ENCODE measurements at regions not wholly inside any gene's neighbourhood (a gene's known extent, or its start where the extent isn't known, plus 50 kb on each side); places are given as distances from the start of the nearest gene placed in this dataset.
A peak's percentile ranks its signal among the peaks of the same experiment; 100 is the strongest.
"Not testable (repeated sequence)": the region's sequence is repeated elsewhere in the genome, so short reads cannot be mapped to it uniquely, and the experiment has no call there.

DNA sequence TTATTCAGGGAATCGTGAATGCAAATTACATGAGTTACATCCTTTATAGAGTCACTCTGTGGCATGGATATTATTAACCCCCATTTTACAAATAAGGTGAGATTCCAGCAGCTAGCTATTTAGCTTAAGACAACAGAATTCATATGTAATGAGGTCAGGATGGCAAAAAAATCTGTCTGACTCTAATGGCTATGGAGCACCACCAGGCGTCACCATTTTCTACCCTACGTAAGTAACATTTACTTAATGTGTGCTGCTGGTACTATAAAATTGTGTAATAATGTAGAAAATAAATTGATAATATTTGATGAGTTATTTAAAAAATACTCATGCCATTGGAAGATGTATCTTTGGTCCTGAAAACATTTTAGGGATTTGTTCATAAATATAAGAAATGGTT is 2040.1 kb upstream of the LRRTM1 start:
- no peak for DNase-seq

DNA sequence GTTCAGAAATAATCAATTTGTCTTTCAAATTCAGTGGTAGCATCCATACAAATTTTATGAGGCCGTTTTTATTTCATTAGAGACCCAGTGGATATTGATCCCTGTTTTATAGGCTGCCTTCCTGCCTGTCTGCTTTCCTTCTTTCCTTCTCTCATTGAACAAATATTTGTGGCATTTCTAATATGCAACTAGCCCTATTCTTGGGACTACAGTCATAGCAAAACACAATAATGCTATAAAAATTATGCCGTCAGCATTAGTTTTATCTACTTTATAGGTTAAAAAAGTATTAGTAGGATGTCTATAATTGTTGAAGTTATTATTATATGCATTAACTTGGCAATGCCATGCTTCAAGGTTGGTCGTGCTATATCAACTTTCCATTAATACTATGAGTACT is 2037.8 kb upstream of the LRRTM1 start:
- no peak for DNase-seq

DNA sequence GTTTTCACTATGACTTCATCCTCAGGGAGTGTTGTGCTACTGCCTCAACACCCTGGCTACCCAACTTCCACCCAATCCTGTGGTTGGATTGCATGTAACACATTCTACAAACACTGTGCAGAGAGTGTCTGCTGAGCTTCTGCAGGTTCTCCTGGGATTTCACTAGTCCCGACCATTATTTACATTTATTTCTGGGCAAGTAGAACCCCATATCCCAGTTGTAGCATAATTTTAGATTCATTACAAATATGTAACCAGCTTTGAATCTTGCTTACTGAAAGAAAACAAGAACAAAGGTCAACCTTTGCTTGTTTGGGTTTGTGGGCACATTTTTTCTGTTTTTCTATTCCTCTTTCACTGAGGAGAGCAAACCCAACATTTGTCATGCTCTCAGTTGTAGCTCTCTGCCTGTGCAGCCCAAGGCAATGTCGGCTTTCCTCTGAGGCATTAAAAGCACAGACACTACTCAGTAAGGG is 2036.1 kb upstream of the LRRTM1 start:
- no peak for DNase-seq

DNA sequence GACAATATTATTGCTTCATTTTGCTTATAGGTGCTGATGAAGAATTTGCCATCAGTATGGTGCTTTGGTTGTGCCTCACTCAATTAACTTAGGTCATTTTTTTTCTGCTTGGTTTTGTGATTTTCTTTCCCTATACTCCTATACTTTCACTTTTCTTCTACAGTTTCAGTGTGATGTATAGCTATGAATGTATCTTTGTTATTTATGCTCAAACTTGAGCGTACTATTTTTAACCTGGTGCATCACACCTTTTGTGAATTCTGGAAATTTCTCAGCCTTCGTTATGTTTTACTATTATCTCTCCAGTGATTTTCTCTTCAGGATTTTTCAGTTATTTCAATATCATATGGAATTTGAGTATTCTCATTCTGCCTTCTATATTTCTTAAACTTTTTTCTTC is 2035.3 kb upstream of the LRRTM1 start:
- no peak for DNase-seq

DNA sequence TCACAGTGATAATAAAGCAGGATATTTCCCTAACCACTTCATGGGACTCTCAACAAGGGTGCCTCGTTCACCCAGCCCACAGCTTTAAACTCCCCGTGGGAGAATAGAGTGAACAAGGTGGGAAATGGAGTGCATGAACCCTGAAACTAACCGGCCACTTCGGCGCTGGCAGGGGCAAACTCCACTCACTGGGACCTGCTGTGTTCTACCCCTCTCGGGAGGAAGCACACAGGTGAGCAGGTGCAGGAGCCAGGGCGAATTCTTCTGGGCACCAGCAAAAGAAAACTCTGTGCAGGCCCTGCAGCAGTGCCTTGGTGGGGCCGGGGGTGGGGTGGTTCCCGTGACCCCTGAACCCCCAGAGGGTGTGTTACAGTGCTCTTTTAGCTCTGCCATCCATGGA is 2029.1 kb upstream of the LRRTM1 start:
- no peak for DNase-seq

DNA sequence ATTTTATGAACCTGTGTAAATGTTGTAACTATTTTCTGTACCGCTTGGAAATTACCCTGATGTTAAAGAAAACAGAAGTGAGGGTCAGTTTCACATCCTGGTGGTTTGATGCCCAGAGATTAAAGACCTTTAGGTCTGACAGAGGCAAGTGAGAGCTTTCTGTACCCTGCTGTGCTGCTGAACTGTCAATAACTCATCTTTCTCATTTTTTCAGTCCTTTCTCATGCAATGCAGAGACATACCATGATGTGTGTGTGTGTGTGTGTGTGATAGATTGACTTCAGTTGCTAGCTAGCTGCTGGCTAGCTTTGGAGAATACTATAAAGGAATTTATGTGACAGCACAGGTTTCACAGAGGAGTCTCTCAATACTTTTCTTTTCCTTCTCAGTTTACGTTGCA is 2025.6 kb upstream of the LRRTM1 start:
- DNase-seq: no peak

DNA sequence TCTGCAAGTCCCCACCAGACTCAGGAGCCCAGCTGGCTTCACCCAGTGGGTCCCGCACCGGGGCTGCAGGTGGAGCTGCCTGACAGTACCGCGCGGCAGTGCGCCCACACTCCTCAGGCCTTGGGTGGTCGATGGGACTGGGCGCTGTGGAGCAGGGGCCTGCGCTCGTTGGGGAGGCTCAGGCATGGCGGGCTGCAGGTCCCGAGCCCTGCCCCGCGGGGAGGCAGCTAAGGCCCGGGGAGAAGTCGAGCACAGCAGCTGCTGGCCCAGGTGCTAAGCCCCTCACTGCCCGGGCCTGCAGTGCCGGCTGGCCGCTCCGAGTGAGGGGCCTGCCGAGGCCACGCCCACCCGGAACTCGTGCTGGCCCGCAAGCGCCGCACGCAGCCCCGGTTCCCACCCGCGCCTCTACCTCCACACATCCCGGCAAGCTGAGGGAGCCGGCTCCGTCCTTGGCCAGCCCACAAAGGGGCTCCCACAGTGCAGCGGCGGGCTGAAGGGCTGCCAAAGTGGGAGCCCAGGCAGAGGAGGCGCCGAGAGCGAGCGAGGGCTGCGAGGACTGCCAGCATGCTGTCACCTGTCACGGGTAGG is 2021.7 kb upstream of the LRRTM1 start:
- DNase-seq: not testable (repeated sequence)

DNA sequence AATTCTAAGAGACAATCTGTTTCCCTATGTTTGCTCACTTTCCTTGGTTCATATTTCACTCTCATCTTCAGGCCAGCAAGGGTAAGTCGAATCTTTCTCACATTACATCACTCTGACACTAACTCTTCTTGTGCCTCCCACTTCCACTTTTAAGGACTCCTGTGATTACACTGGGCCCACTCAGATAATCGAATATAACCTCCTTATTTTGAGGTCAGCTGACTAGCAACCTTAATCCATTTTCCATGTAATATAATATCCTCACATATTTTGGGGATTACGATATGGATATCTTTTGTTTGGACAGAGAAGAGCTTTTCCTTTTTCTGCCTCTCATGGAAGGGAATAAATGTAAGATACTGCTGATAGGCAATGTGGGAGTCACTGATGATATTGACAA is 2015.7 kb upstream of the LRRTM1 start:
- DNase-seq: no peak

DNA sequence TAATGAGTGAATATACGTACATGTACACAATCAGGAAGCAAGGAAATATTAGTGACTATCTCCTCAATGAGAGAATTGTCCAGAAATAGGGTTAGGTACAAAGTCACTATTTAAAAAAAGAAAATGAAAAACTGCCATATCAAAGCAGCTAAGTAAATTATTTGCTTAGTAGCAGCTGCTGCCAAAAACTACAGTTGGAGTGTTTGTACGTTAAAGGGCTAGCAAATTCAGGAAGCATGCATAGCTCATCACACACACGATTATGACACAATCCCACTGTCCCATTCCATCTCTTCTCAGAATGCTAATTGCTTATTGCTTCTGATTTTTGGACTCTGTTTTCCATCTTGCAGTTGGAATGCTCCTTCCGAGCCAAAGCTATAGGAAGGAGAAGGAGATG is 2012.5 kb upstream of the LRRTM1 start:
- peak; percentile 72 for DNase-seq

DNA sequence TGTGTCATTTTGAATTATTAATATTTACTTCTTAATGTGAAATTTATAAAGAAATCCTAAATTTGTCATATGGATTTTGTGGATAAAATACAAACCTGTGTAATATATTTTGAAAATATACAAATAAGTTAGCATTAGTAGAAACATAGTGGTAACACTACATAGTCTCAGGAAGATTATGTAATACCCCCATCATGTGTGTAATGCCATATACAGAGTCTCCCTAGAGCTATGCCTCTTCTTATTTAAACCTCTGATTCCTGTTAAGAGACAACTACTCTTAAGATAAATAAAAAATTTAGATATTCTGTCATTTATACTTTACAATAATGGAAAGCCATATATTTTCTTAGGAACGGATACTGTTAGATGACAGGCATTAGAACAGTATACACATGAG is 2012.0 kb upstream of the LRRTM1 start:
- DNase-seq: no peak

DNA sequence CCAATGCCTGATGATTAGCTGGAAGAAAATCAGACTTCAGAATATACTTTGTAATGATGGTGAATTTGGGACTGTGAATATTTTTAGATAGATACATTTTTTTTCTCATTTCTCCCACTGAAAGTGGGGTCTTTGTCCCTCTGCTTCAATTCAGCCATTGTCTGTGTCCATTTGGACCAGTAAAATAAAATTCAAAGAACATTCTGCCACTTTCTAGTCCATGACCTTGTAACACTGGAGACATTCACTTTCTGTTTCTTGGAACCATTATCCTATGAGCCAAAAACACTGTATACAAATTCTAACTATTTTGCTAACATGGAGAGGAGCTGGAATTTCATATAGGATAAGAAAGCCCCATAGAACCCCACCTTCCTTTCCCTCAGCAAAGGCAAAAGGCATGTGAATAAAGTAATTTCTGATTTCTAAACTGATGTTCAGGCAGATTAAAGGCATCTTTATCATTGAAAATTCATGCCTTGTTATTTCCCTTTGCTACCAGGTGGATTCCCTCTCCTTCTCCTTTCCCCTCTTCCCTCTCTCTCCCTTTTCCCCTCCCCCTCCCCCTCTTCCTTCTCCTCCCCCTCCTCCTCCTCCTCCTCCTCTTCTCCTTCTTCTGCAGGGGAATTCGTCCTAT is 2010.4 kb upstream of the LRRTM1 start:
- DNase-seq: no peak

DNA sequence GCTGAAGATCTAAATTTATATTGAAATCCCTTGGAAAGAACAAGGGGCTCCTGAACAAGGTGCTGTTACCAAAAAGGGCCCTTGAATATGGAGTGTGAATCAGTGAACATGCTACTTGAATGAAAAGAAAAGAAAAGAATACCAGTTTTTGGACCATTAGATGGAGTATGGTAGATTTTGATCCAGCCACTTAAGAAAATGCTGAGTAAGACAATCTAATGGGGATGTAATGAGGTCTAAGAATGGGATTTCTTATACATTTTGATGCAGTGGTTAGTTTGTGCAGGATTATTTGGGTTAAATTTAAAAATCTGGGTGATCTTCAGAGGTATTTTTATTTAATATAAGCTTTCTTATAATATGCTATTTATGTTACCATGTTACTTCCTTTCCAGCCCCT is 2003.0 kb upstream of the LRRTM1 start:
- no peak for DNase-seq

DNA sequence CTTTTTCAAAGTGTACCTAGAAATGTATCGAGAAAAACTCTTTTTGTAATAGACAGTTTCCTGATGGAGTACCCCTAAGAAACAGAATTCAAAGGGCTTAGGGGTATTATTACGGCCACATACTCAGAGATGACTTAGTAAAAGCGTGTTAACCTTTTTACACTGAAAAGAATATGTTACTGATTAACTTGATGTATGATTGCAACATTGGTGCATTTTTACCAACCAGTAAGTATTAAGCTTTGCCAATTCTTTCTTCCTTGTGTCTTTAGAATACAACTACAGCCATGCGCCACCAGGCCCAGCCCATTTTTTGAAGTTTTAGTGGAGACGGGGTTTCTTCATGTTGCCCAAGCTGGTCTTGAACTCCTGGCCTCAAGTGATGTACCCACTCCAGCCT is 1997.0 kb upstream of the LRRTM1 start:
- DNase-seq: no peak

DNA sequence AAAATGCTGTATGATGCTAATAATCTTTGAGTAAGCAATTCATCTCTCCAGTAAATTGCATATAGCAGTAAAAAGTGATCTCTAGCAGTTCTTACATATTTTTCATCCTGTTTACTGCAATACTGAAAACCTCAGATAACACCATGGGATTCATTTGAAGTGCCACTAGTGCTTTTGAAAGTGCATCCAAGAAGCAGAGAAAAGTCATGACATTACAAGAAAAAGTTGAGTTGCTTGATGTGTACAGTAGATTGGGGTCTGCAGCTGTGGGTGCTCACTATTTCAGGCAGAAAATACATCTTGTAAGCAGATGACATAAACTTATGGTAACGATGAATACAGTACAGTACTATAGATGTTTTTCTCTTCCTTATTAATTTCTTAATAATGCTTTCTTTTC is 1984.9 kb upstream of the LRRTM1 start:
- no peak for DNase-seq

DNA sequence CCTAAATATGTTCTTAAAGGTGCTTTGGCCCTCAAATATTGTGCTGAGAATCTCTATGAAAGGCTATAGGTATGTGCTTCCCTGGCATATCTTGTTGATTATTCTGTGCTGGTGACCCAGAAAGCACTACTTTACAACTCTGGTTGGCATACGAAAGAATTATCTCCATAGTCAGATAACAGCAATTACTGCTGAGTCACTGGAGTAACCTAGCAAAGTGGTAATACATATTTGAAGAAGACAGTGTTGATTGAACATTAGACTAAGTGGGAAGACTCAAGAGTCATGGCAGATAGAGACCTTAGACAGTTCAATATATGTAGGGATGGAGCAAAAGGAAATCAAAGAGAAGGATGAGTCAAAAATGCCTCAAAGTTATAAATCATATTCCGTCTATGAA is 1978.5 kb upstream of the LRRTM1 start:
- DNase-seq: no peak

DNA sequence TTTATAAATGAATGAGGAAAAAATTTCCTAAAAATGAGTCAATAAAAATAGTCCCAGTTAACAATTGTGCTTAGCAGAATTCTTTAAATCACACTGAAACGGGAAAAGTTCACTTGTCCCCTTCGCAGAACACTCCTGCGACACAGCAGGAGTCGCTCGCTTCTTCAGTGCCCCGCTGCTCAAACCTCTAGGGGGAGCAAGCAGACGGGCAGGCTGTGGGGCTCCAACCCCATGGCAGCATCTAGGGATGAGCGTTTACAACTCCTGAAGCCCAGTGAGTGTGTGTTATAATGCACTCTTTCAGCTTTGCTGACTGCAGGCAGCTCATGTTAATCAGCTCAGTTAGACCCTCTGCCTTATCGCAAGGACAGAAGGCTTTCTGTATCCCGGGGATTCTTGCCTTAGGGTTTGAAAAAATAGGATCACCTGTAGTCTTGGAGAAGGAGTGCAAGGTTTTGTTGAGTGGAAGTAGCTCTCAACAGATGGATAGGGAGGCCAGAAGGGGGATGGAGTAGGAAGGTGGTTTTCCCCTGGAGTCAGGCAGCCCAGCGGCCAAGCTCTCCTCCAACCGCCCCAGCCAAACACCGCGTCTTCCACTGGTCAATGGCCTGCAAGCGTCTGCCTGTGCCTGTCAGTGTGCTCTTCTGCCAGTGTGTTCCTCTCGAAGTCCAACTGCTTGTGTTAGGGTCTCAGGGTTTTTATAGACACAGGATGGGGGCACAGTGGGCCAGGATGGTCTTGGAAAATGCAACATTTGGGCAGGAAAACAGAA is 1977.7 kb upstream of the LRRTM1 start:
- DNase-seq: no peak

DNA sequence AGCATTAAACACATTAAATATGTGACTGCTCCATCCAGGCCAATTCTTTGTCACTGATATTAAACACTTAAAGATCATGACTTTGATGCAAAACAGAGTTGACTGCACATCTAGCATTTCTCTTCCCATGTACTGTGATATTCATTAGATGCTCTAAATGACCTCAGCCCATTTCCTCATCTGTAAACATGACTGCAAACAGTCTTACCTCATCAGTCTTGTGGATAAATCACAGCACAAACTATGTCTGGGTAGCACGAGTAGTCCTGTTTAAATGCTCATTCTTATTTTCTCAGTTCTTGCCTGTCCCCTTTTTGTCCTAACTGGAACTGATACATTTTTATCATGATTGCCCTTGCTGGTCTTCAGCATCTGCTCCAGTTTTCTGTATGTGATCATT is 1974.8 kb upstream of the LRRTM1 start:
- no peak for DNase-seq

DNA sequence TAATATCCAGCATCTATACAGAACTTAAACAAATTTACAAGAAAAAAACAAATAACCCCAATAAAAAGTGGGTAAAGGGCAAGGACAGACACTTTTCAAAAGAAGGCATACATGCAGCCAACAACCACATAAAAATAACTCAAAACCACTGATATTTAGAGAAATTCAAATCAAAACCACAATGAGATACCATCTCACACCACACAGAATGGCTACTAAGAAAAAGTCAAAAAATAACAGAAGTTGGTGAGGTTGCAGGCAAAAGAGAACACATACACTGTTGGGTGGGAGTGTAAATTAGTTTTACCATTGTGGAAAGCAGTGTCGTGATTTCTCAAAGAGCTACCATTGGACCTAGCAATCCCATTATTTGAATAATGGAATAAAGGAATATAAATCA is 1973.9 kb upstream of the LRRTM1 start:
- no peak for DNase-seq

DNA sequence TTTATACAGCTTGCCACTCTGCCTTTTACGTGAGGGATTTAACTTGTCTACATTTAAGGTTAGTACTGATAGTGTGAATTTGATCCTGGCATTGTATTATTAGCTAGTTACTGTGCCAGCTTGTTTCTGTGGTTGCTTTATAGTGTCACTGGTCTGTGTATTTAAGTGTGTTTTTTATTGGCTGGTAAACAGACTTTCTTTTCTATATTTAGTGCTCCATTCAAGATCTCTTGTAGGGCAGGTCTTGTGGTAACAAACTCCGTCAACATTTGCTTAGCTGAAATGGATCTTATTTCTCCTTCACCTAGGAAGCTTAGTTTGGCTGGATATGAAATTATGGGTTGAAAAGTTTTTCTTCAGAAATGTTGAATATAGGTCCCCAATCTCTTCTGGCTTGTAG is 1971.0 kb upstream of the LRRTM1 start:
- no peak for DNase-seq

DNA sequence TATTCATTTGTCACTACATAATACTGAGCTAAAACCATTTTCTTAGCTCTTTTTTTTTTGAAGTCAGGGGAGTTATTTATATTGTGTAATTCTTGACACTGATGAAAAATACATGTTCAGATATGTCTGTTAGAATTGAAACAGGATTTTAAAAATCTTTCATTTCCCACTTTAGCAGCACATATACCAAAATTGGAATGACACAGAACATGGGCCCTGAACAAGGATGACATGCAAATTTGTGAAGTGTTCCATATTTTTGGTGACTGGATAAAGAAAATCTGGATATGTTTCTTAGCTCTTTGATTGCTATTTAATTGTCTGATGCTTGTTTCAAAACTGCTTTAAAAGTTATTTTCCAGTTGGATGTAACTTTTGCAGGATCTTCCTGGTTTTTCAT is 1963.9 kb upstream of the LRRTM1 start:
- DNase-seq: no peak

DNA sequence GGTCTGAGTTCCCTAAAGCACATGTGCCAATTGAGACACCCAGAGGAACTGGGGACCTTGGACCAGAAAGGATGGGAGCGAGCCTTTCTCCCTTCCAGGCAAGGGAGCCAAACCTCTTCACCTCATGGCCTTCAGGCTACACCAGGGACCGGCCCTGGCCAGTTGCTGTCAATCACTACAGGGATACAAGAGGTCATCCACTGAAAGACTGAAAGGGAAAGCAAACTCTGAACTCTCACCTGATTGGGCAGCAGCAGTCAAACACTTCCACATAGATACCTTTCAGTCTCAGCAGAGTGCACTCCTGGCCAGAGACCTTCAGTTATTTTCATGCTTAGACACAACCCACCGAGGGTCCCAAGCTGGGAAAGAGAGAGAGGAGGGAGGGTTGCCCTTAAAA is 1956.0 kb upstream of the LRRTM1 start:
- DNase-seq: no peak

DNA sequence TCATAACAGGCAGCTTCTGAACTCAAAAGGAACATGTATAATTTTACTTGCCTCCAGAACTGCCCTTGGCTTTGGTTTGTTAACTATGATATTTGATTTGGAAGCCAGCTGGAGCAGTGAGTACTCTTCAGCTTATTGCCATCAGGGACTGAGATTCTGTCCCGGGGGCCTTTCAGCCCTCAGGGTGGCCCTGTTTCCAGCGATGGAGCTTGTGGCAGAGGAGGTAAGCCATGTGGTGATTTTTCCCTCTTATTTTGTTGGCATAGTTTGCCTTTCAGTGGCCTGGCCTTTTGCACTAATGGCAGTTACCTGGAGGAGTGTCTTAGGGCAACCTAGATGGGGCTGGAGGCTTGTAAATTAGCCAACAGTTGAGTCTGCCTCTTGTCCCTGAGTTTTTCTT is 1955.0 kb upstream of the LRRTM1 start:
- DNase-seq: no peak

DNA sequence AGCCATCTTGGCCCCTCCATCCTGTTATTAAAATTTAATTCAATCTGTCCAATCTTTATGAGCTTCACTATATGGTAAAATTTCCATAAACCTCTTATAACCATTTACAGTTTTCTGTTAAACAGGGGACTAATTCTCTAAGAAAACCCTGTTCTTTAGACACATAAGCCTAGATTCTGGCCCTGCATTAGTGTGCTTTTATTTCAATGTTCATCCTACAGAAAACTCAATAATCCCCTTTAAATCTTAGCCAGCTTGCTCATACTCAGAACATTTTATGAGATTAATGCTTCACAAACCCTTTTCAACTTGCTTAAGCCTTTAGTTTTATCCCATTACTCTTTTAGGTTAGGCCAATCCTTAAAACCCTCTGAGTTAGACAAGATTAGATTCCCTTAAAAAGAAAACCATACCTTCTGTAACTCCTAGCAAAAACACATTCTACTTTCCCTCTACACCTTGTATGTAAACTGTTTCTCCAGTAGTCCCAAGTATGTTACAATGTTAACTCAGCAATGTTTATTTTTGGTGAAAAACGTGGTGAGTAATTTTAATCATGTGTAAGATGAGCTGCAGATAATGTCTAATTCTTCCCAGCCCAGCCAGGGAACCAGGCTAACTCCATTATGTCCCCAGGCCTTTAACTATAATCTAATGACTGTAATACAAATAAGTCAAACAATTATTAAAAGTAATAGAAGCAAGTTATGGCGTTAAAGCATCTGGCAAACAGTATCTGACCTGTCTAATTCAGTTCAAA is 1953.4 kb upstream of the LRRTM1 start:
- no peak for DNase-seq

Measured in NCI-H1092 (cell line).